Stimulated activated naive CD8-positive, alpha-beta T cell treated with anti-CD3 and anti-CD28 coated beads, Interleukin-15, Interleukin-2, amounts not matched to agents 100 ng/mL and 50 ng/mL, for 24 hours (primary cell): ENCODE measurements at regions not wholly inside any gene's neighbourhood (a gene's known extent, or its start where the extent isn't known, plus 50 kb on each side); places are given as distances from the start of the nearest gene placed in this dataset.

Experiments
- H3K27ac Mint-ChIP-seq: one replicate; pipeline ENCODE4 v1.8.0; 2021; ENCODE audit warnings: mild to moderate bottlenecking, mixed read lengths
- H3K27me3 Mint-ChIP-seq: one replicate; pipeline ENCODE4 v1.8.0; 2021; ENCODE audit warnings: mixed read lengths
- H3K36me3 Mint-ChIP-seq: one replicate; pipeline ENCODE4 v1.8.0; 2021; ENCODE audit warnings: low read depth, mixed read lengths
- H3K4me1 Mint-ChIP-seq: one replicate; pipeline ENCODE4 v1.8.0; 2021; ENCODE audit warnings: low read depth, mixed read lengths
- H3K4me3 Mint-ChIP-seq: one replicate; pipeline ENCODE4 v1.8.0; 2021; ENCODE audit warnings: mild to moderate bottlenecking, mixed read lengths
- H3K9me3 Mint-ChIP-seq: one replicate; pipeline ENCODE4 v1.8.0; 2021; ENCODE audit warnings: mixed read lengths

GRCh38 chr15:97401970-97402369 is 558.5 kb upstream of the ARRDC4 start:
- Mint-ChIP-seq H3K9me3 (peaks cover 3% of the 10 kb centered on the region), H3K27ac (no peak overlapping the region), H3K4me1 (no peaks in the 10 kb centered on the region), H3K4me3 (no peak overlapping the region), H3K36me3 (no peaks in the 10 kb centered on the region), H3K27me3 (no peaks in the 10 kb centered on the region)

- no peak overlapping the region for H3K27ac Mint-ChIP-seq
- no peaks in the 10 kb centered on the region for H3K27me3 Mint-ChIP-seq
- H3K4me1 Mint-ChIP-seq: no peaks in the 10 kb centered on the region
- H3K4me3 Mint-ChIP-seq: no peak overlapping the region
- H3K9me3 Mint-ChIP-seq: peaks cover 3% of the 10 kb centered on the region
- H3K36me3 Mint-ChIP-seq: no peaks in the 10 kb centered on the region
These were observed 553.7 kb upstream of the ARRDC4 start for GRCh38 chr15:97406841-97407240.

- Mint-ChIP-seq H3K27ac (no peak overlapping the region), H3K4me3 (no peak overlapping the region), H3K27me3 (no peaks in the 10 kb centered on the region), H3K4me1 (no peaks in the 10 kb centered on the region), H3K36me3 (no peaks in the 10 kb centered on the region), H3K9me3 (peaks cover under 1% of the 10 kb centered on the region)
These were observed 549.5 kb upstream of the ARRDC4 start for GRCh38 chr15:97410897-97411575.

- H3K4me3 Mint-ChIP-seq: no peak overlapping the region
- H3K27me3 Mint-ChIP-seq: no peaks in the 10 kb centered on the region
- no peak overlapping the region for H3K27ac Mint-ChIP-seq
- H3K4me1 Mint-ChIP-seq: no peaks in the 10 kb centered on the region
- H3K36me3 Mint-ChIP-seq: no peaks in the 10 kb centered on the region
- H3K9me3 Mint-ChIP-seq: peaks cover 9% of the 10 kb centered on the region
These were observed 540.4 kb upstream of the ARRDC4 start for GRCh38 chr15:97420130-97420529.

GRCh38 chr15:97425596-97425995 is 534.9 kb upstream of the ARRDC4 start:
- Mint-ChIP-seq H3K27me3 (no peaks in the 10 kb centered on the region), H3K27ac (no peak overlapping the region), H3K4me1 (no peaks in the 10 kb centered on the region), H3K9me3 (no peaks in the 10 kb centered on the region), H3K4me3 (no peak overlapping the region), H3K36me3 (no peaks in the 10 kb centered on the region)

GRCh38 chr15:97443101-97443500 is 517.4 kb upstream of the ARRDC4 start:
- no peaks in the 10 kb centered on the region for H3K36me3 Mint-ChIP-seq
- no peaks in the 10 kb centered on the region for H3K4me1 Mint-ChIP-seq
- H3K4me3 Mint-ChIP-seq: no peak overlapping the region
- peaks cover 13% of the 10 kb centered on the region for H3K9me3 Mint-ChIP-seq
- H3K27me3 Mint-ChIP-seq: no peaks in the 10 kb centered on the region
- no peak overlapping the region for H3K27ac Mint-ChIP-seq

GRCh38 chr15:97446138-97446537 is 514.4 kb upstream of the ARRDC4 start:
- H3K4me1 Mint-ChIP-seq: no peaks in the 10 kb centered on the region
- no peaks in the 10 kb centered on the region for H3K27me3 Mint-ChIP-seq
- H3K4me3 Mint-ChIP-seq: no peak overlapping the region
- no peak overlapping the region for H3K27ac Mint-ChIP-seq
- no peaks in the 10 kb centered on the region for H3K36me3 Mint-ChIP-seq
- peaks cover 6% of the 10 kb centered on the region for H3K9me3 Mint-ChIP-seq

- H3K27me3 Mint-ChIP-seq: no peaks in the 10 kb centered on the region
- no peaks in the 10 kb centered on the region for H3K9me3 Mint-ChIP-seq
- H3K36me3 Mint-ChIP-seq: no peaks in the 10 kb centered on the region
- no peak overlapping the region for H3K27ac Mint-ChIP-seq
- no peak overlapping the region for H3K4me3 Mint-ChIP-seq
- no peaks in the 10 kb centered on the region for H3K4me1 Mint-ChIP-seq
These were observed 503.8 kb upstream of the ARRDC4 start for GRCh38 chr15:97456521-97457202.

- H3K27me3 Mint-ChIP-seq: no peaks in the 10 kb centered on the region
- H3K36me3 Mint-ChIP-seq: no peaks in the 10 kb centered on the region
- H3K4me3 Mint-ChIP-seq: no peak overlapping the region
- H3K4me1 Mint-ChIP-seq: no peaks in the 10 kb centered on the region
- no peaks in the 10 kb centered on the region for H3K9me3 Mint-ChIP-seq
- no peak overlapping the region for H3K27ac Mint-ChIP-seq
These were observed 503.2 kb upstream of the ARRDC4 start for GRCh38 chr15:97457203-97457847.

- H3K27me3 Mint-ChIP-seq: no peaks in the 10 kb centered on the region
- no peaks in the 10 kb centered on the region for H3K9me3 Mint-ChIP-seq
- no peak overlapping the region for H3K4me3 Mint-ChIP-seq
- H3K4me1 Mint-ChIP-seq: no peaks in the 10 kb centered on the region
- no peak overlapping the region for H3K27ac Mint-ChIP-seq
- H3K36me3 Mint-ChIP-seq: no peaks in the 10 kb centered on the region
These were observed 500.7 kb upstream of the ARRDC4 start for GRCh38 chr15:97459771-97460170.

GRCh38 chr15:97461226-97461625 is 499.3 kb upstream of the ARRDC4 start:
- H3K27me3 Mint-ChIP-seq: no peaks in the 10 kb centered on the region
- no peak overlapping the region for H3K27ac Mint-ChIP-seq
- H3K4me3 Mint-ChIP-seq: no peak overlapping the region
- no peaks in the 10 kb centered on the region for H3K36me3 Mint-ChIP-seq
- peaks cover 4% of the 10 kb centered on the region for H3K9me3 Mint-ChIP-seq
- H3K4me1 Mint-ChIP-seq: no peaks in the 10 kb centered on the region

- H3K4me1 Mint-ChIP-seq: no peaks in the 10 kb centered on the region
- H3K27me3 Mint-ChIP-seq: no peaks in the 10 kb centered on the region
- H3K9me3 Mint-ChIP-seq: peaks cover 5% of the 10 kb centered on the region
- no peaks in the 10 kb centered on the region for H3K36me3 Mint-ChIP-seq
- H3K27ac Mint-ChIP-seq: no peak overlapping the region
- H3K4me3 Mint-ChIP-seq: no peak overlapping the region
These were observed 496.8 kb upstream of the ARRDC4 start for GRCh38 chr15:97463696-97464095.

GRCh38 chr15:97470417-97470816 is 490.1 kb upstream of the ARRDC4 start:
- H3K27ac Mint-ChIP-seq: no peak overlapping the region
- no peaks in the 10 kb centered on the region for H3K4me1 Mint-ChIP-seq

GRCh38 chr15:97473627-97474026 is 486.9 kb upstream of the ARRDC4 start:
- H3K27ac Mint-ChIP-seq: no peak overlapping the region
- H3K4me3 Mint-ChIP-seq: no peak overlapping the region
- H3K4me1 Mint-ChIP-seq: no peaks in the 10 kb centered on the region
- H3K27me3 Mint-ChIP-seq: no peaks in the 10 kb centered on the region
- peaks cover 5% of the 10 kb centered on the region for H3K9me3 Mint-ChIP-seq
- no peaks in the 10 kb centered on the region for H3K36me3 Mint-ChIP-seq

More at GRCh38 chr15:97470417-97470816, 490.1 kb upstream of the ARRDC4 start:
- Mint-ChIP-seq H3K36me3 (no peaks in the 10 kb centered on the region), H3K9me3 (peaks cover 10% of the 10 kb centered on the region), H3K27me3 (no peaks in the 10 kb centered on the region), H3K4me3 (no peak overlapping the region)

GRCh38 chr15:97479957-97480356 is 480.5 kb upstream of the ARRDC4 start:
- no peak overlapping the region for H3K4me3 Mint-ChIP-seq
- H3K4me1 Mint-ChIP-seq: no peaks in the 10 kb centered on the region
- no peak overlapping the region for H3K27ac Mint-ChIP-seq
- H3K27me3 Mint-ChIP-seq: no peaks in the 10 kb centered on the region
- peaks cover 9% of the 10 kb centered on the region for H3K9me3 Mint-ChIP-seq
- H3K36me3 Mint-ChIP-seq: no peaks in the 10 kb centered on the region
